Esophagus squamous epithelium (tissue), 4 donors: ENCODE measurements at regions not wholly inside any gene's neighbourhood (a gene's known extent, or its start where the extent isn't known, plus 50 kb on each side); places are given as distances from the start of the nearest gene placed in this dataset.

ENCODE experiments used
- CTCF ChIP-seq, 6 experiments: fragments of 450-650 bp in 4 of 6; fragments of 200-600 bp in 2 of 6; sonication (generic) in 2 of 6; IDR thresholded peaks; one replicate each; pipeline ENCODE4 v1.5.1; 2016 to 2019; ENCODE audit warnings: antibody characterized with exemption in 6 of 6, mild to moderate bottlenecking in 4 of 6, moderate library complexity in 4 of 6
- POLR2A ChIP-seq, 4 donors: fragments of 450-650 bp; IDR thresholded peaks; one replicate each; pipeline ENCODE4 v1.6.1; 2017; ENCODE audit warnings: antibody characterized with exemption in 4 of 4, mild to moderate bottlenecking in 4 of 4, moderate library complexity in 3 of 4

GRCh38 chr16:86320237-86320595 is 190.1 kb upstream of the FOXF1 start:
- TF ChIP-seq CTCF (IDR thresholded peaks at IDR 0.05) (no peak), POLR2A (IDR thresholded peaks at IDR 0.05) (no peak)
